ENCODE measurements at regions not wholly inside any gene's neighbourhood (a gene's known extent, or its start where the extent isn't known, plus 50 kb on each side); places are given as distances from the start of the nearest gene placed in this dataset.
A peak's percentile ranks its signal among the peaks of the same experiment; 100 is the strongest.

DNA sequence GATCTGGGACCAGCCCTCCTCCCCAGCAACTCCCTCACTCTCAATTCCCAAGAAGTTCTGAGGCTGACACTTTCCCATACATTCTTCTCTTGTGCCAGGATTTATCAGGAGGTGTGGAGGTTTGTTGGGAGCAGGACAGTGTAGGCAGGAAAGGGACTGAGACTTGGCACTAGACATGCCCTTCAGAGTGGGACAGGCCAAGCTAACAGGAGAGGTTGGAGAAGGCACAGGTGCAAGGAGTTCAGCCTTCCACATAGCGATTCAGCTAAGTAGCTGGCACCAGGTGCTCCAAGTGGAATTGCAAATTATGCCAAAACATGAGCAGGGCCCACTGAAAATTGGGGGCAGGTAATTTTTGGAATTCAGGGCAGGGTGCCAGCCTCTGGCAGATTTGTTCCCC lies 83.0 kb upstream of the DUSP10 start:
- Mint-ChIP-seq H3K4me3 (no peak overlapping the region), H3K27ac (no peak overlapping the region), H3K36me3 (no peaks in the 10 kb centered on the region), H3K27me3 (no peaks in the 10 kb centered on the region), H3K4me1 (ENCODE audit: low read depth) (peaks cover 55% of the 10 kb centered on the region), H3K9me3 (ENCODE audit: low read depth) (no peaks in the 10 kb centered on the region)

GRCh38 chr1:221824025-221824424 lies 82.1 kb upstream of the DUSP10 start:
- no peak overlapping the region for H3K4me3 Mint-ChIP-seq
- no peaks in the 10 kb centered on the region for H3K9me3 Mint-ChIP-seq (ENCODE audit: low read depth)
- no peaks in the 10 kb centered on the region for H3K36me3 Mint-ChIP-seq
- H3K27ac Mint-ChIP-seq, result peak overlapping the region; percentile 22
- no peaks in the 10 kb centered on the region for H3K27me3 Mint-ChIP-seq
- peaks cover 46% of the 10 kb centered on the region for H3K4me1 Mint-ChIP-seq (ENCODE audit: low read depth)

DNA sequence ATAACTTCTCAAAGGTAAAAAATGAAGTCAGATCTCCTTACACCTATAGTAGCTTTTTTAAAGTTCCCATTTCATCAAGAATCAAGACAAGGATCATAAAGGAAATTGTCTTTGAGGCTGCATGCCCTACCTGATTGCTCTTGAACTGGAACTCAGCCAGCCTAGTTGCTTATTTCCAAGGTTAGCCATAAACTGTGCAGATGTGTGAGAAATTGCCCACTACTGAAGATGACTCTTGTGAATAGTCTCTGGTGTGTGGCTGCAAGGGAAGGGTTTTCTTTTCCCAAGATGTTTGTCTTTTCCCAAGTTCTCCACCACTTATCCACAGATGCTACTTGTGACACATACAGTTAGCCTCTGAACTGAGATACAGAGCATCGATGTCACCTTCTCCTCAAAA lies 81.7 kb upstream of the DUSP10 start:
- Mint-ChIP-seq H3K27ac (no peak overlapping the region), H3K27me3 (no peaks in the 10 kb centered on the region), H3K4me3 (no peak overlapping the region), H3K36me3 (no peaks in the 10 kb centered on the region), H3K4me1 (ENCODE audit: low read depth) (peaks cover 42% of the 10 kb centered on the region), H3K9me3 (ENCODE audit: low read depth) (no peaks in the 10 kb centered on the region)

DNA sequence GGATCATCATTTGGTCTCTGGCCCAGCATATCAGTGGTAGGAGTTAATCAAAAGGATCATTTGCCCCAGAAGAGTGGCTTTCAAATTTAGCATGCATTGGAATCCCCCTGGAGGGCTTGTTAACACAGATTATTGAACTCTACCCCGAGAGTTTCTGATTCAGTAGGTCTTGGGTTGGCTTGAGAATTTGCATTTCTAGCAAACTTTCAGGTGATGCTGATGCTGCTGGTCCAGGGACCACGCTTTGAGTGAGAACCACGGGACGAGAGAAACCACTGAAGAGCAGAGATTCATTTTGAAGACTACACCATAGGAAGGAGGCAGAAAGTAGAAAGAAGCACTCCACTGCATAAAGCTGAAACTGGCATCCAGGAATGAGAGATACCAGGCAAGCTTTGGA lies 81.3 kb upstream of the DUSP10 start:
- Mint-ChIP-seq H3K27ac (no peak overlapping the region), H3K36me3 (no peaks in the 10 kb centered on the region), H3K4me1 (ENCODE audit: low read depth) (peaks cover 38% of the 10 kb centered on the region), H3K27me3 (no peaks in the 10 kb centered on the region), H3K9me3 (ENCODE audit: low read depth) (no peaks in the 10 kb centered on the region), H3K4me3 (no peak overlapping the region)

- Mint-ChIP-seq H3K4me1 (ENCODE audit: low read depth) (peaks cover 32% of the 10 kb centered on the region), H3K4me3 (no peak overlapping the region), H3K27ac (peak overlapping the region; percentile 41), H3K27me3 (no peaks in the 10 kb centered on the region), H3K9me3 (ENCODE audit: low read depth) (no peaks in the 10 kb centered on the region), H3K36me3 (no peaks in the 10 kb centered on the region)
Observed at GRCh38 chr1:221822591-221822990, 80.7 kb upstream of the DUSP10 start.

GRCh38 chr1:221816899-221817298 lies 75.0 kb upstream of the DUSP10 start:
- Mint-ChIP-seq H3K36me3 (no peaks in the 10 kb centered on the region), H3K27ac (no peak overlapping the region), H3K27me3 (no peaks in the 10 kb centered on the region), H3K9me3 (ENCODE audit: low read depth) (no peaks in the 10 kb centered on the region), H3K4me3 (no peak overlapping the region), H3K4me1 (ENCODE audit: low read depth) (no peaks in the 10 kb centered on the region)

GRCh38 chr1:221815660-221816059 lies 73.8 kb upstream of the DUSP10 start:
- Mint-ChIP-seq H3K27me3 (no peaks in the 10 kb centered on the region), H3K36me3 (no peaks in the 10 kb centered on the region), H3K4me1 (ENCODE audit: low read depth) (peaks cover 9% of the 10 kb centered on the region), H3K4me3 (no peak overlapping the region), H3K9me3 (ENCODE audit: low read depth) (no peaks in the 10 kb centered on the region), H3K27ac (no peak overlapping the region)

GRCh38 chr1:221813887-221814286 lies 72.0 kb upstream of the DUSP10 start:
- no peak overlapping the region for H3K4me3 Mint-ChIP-seq

DNA sequence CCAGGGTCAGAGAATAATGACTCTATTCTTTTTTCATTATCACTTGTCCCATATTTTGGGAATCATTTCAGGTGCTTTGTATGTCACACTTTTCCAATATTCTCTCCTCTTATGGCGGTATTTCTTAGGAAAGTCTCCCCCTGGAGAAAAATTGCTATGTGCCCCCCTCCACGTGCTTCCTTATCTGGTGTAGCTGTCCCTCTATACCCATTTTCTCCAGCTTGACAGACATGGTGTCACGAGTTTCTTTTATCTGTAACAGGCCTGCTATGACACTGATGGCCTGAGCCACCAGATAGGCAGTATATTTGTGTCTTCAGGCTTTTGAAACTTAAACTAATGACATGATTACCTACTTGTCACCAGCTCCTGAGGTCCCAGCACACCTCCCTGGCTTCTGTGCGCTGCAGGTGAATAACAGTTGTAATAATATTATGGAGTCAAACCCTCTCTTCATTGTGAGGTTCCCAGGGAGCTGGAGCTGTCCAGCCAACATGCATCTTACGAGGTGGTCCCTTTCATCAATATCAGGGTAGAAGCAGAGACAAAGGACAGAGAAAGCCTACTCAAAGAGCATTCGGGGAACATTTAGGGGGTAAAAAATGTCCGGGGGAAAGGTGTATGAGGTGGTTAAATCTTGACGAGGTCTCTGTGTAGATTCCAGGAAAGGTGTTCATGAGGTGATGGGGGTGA lies 71.2 kb upstream of the DUSP10 start:
- no peaks in the 10 kb centered on the region for H3K27me3 Mint-ChIP-seq
- no peak overlapping the region for H3K27ac Mint-ChIP-seq
- no peaks in the 10 kb centered on the region for H3K9me3 Mint-ChIP-seq (ENCODE audit: low read depth)
- H3K4me3 Mint-ChIP-seq, result no peak overlapping the region
- peaks cover 31% of the 10 kb centered on the region for H3K4me1 Mint-ChIP-seq (ENCODE audit: low read depth)
- peaks cover 1% of the 10 kb centered on the region for H3K36me3 Mint-ChIP-seq

More at GRCh38 chr1:221813887-221814286, 72.0 kb upstream of the DUSP10 start:
- Mint-ChIP-seq H3K9me3 (ENCODE audit: low read depth) (no peaks in the 10 kb centered on the region), H3K27ac (no peak overlapping the region), H3K36me3 (no peaks in the 10 kb centered on the region), H3K27me3 (no peaks in the 10 kb centered on the region), H3K4me1 (ENCODE audit: low read depth) (peaks cover 27% of the 10 kb centered on the region)

DNA sequence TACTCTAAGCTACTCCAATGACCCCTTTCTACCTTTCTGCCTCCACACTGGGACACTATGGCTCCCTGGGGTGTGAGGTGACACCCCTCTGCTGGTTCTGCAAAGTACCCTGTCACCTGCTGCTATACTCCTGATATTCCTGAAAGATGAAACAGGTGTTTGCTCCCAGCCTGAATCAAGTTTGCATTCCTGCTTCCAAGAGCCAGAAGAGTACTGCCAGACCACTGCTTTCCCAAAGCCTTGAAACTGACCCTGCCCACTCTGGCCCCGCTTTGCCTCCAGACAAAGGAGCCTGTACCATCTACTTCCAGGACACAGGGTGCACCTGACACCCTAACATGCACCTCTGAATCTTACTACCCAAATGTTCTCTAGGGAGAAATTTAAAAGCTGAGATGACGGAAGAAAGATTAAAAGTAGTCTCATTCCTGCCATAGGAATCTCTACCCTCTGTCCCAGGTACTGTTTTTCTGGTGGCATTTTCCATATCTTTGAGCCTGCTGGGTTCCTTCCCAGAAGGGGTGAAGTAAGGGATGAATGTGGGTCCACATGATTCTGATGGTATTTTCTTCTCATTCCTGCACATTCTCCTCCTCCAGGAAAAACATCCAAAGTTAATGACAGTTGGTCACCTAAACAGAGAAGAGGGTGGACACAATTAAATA lies 70.3 kb upstream of the DUSP10 start:
- Mint-ChIP-seq H3K4me3 (no peak overlapping the region), H3K27ac (no peak overlapping the region), H3K4me1 (ENCODE audit: low read depth) (peaks cover 32% of the 10 kb centered on the region), H3K36me3 (peaks cover 2% of the 10 kb centered on the region), H3K27me3 (no peaks in the 10 kb centered on the region), H3K9me3 (ENCODE audit: low read depth) (no peaks in the 10 kb centered on the region)

DNA sequence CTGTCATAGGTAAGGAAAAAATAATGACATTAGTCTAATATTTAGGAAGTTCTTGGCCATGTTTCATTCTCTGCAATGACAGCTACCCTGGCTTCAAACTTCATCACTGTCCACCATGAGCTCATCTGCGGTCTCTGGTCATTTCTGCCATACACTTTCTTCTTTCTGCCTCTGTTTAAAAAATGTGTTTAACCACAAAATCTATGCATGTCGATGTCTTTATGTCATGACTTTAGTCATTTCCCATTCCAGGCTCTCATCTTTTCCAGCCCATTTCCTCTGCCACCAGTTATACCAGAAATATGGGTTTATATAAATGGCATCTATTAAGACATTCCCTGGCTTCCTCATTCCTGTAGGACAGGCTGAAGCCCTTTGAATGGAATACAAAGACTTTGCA lies 68.5 kb upstream of the DUSP10 start:
- Mint-ChIP-seq H3K27ac (peak overlapping the region; percentile 66), H3K27me3 (no peaks in the 10 kb centered on the region), H3K9me3 (ENCODE audit: low read depth) (no peaks in the 10 kb centered on the region), H3K4me3 (peak overlapping the region; percentile 46), H3K36me3 (peaks cover 2% of the 10 kb centered on the region), H3K4me1 (ENCODE audit: low read depth) (peaks cover 32% of the 10 kb centered on the region)

DNA sequence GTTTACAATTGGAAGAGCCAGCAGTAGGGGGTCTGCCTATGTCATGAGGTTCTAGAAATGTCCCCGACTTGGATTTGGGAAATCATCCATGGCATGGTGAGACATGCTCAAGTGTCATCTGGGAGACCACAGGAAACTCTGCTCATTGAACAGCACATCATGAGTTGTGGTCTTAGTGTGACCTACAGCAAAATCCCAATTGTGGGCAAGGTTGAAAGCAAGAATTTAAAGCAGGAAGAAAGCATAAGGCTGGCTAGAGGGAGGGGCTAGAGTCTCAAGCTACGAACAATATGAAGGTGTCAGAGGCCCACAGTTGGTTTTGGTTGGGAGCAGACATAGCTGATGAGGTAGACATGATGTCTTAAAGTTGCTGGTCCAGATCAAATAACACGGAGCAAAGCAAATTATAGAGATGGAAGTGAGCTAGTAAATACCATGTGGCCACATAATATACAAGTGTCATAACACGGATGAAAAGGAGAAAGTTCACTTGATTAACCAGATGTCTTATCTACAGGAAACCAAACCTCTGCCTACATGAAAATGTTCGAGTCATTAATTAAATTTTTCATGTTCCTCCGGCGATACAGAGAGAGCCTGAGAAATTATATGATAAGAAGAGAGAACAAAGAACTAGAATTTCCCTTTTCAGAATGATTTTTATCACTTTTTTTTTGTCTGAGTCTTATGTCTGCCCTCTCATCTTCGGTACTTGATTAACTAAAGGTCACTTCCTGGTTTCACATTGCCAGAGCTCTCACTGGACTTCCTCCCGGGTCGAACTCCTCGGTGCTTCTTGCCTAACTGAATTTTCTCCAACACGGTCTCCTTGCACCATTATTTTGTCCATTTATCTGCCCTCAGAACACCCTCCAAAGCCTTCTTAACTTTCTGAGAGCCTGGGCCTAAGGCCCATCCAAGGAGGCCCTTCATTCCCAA lies 67.5 kb upstream of the DUSP10 start:
- no peaks in the 10 kb centered on the region for H3K9me3 Mint-ChIP-seq (ENCODE audit: low read depth)
- H3K27ac Mint-ChIP-seq, result peak overlapping the region; percentile 83
- H3K27me3 Mint-ChIP-seq, result no peaks in the 10 kb centered on the region
- H3K4me3 Mint-ChIP-seq, result peak overlapping the region; percentile 47
- H3K4me1 Mint-ChIP-seq (ENCODE audit: low read depth), result peaks cover 32% of the 10 kb centered on the region
- peaks cover 2% of the 10 kb centered on the region for H3K36me3 Mint-ChIP-seq

DNA sequence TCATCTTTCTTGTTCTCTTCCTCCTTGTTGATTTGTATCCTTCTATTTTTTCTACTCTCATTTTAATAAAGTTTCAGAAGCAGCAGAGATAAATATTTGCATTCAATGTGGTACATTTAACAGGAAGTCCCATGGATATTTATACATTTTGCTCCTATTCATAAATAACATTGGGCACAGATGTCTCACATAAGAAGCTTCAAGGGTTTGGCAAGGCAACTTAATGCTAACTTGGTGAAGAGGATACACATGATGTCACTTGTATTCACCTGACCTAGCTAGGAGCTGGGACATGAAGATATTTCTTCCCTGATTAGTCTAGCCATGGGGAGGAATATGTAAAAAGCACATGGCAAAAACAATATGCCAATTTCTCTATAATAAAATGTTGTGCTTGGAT lies 65.1 kb upstream of the DUSP10 start:
- peaks cover 35% of the 10 kb centered on the region for H3K4me1 Mint-ChIP-seq (ENCODE audit: low read depth)
- no peak overlapping the region for H3K4me3 Mint-ChIP-seq
- no peaks in the 10 kb centered on the region for H3K9me3 Mint-ChIP-seq (ENCODE audit: low read depth)
- H3K36me3 Mint-ChIP-seq, result peaks cover 2% of the 10 kb centered on the region
- no peak overlapping the region for H3K27ac Mint-ChIP-seq
- no peaks in the 10 kb centered on the region for H3K27me3 Mint-ChIP-seq

GRCh38 chr1:221806236-221806635 lies 64.3 kb upstream of the DUSP10 start:
- no peak overlapping the region for H3K27ac Mint-ChIP-seq
- H3K4me1 Mint-ChIP-seq (ENCODE audit: low read depth), result peaks cover 32% of the 10 kb centered on the region
- peaks cover 2% of the 10 kb centered on the region for H3K36me3 Mint-ChIP-seq
- no peak overlapping the region for H3K4me3 Mint-ChIP-seq
- H3K27me3 Mint-ChIP-seq, result no peaks in the 10 kb centered on the region
- no peaks in the 10 kb centered on the region for H3K9me3 Mint-ChIP-seq (ENCODE audit: low read depth)

DNA sequence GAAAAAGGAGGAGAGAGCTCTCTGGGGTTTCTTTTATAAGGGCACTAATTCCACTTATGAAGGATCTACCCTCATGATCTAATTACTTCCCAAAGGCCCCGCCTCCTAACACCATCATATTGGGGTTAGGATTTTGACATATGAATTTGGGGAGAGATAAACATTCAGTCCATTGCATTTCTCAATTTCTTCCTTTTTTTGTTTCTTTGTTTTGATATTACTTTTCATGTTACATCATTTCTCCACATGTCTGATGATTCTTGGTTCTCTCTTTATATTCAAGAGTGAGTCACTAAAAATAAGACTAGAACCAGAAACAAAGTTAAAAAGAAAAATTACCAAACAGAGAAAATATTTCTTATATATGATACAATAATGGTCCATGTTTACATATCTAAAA lies 63.2 kb upstream of the DUSP10 start:
- Mint-ChIP-seq H3K36me3 (peaks cover 2% of the 10 kb centered on the region), H3K27ac (no peak overlapping the region), H3K4me1 (ENCODE audit: low read depth) (peaks cover 26% of the 10 kb centered on the region)

More for the DNA sequence above, 63.2 kb upstream of the DUSP10 start:
- Mint-ChIP-seq H3K9me3 (ENCODE audit: low read depth) (no peaks in the 10 kb centered on the region), H3K27me3 (no peaks in the 10 kb centered on the region), H3K4me3 (no peak overlapping the region)
